GM03348 (cell line): ENCODE measurements at regions not wholly inside any gene's neighbourhood (a gene's known extent, or its start where the extent isn't known, plus 50 kb on each side); places are given as distances from the start of the nearest gene placed in this dataset.

Experiments used
- DNase-seq: peaks from one replicate; pipeline ENCODE4 v3.0.0; 2012; ENCODE audit warnings: low spot score

DNA sequence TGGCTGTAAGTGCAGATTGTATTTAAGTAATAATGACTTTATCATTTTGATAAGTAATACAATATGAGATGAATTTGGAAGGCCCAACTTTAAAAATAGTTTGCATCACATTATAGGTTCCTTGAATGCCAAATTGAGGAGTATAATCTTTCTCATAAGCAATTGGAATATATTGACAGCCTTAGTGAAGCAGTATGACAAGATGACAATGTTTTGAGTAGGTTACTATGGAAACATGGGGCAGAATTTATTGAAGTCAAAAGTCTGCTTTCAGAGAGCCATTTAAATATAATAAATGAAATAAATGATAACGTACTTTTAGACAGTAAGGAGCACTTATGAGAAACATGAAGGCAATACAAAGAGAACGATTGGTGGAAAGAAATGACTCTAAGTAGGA is 776.4 kb downstream of the TECRL start:
- DNase-seq: no peak

DNA sequence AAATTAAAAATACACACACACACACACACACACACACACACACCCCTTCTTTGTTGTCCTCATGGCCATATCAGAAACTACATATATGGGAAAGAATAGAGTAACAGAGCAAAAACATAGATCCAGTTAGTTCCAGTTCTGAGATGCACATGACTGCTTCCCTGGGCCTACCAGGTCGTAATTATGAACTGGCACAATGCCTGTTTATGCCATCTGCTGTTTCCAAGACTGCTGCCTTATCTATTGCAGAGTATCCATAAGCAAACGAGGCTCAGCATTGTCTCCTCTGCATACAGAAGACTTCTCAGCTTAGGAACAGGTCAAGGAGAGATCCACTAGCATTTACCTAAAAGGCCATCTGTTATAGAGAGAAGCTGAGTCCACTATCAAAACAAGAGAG is 789.0 kb downstream of the TECRL start:
- DNase-seq: no peak

DNA sequence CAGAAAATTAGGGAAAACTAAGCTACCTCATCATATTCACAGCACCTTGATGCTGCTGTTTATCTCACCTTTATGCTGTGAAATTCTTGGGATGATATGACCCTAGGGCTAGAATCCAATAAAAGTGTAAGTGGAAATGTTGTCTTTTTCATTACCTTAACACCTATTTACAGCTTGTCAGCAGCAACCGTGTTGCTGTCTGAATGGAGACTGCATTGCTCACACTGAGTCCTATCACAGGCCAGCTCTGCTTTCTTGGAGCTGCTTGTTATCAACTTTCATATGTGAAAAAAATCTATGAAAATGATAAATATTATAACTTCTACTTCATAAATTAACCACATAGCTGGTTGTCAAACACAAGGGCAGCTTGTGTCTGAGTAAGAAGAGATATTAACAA is 789.5 kb downstream of the TECRL start:
- no peak for DNase-seq

DNA sequence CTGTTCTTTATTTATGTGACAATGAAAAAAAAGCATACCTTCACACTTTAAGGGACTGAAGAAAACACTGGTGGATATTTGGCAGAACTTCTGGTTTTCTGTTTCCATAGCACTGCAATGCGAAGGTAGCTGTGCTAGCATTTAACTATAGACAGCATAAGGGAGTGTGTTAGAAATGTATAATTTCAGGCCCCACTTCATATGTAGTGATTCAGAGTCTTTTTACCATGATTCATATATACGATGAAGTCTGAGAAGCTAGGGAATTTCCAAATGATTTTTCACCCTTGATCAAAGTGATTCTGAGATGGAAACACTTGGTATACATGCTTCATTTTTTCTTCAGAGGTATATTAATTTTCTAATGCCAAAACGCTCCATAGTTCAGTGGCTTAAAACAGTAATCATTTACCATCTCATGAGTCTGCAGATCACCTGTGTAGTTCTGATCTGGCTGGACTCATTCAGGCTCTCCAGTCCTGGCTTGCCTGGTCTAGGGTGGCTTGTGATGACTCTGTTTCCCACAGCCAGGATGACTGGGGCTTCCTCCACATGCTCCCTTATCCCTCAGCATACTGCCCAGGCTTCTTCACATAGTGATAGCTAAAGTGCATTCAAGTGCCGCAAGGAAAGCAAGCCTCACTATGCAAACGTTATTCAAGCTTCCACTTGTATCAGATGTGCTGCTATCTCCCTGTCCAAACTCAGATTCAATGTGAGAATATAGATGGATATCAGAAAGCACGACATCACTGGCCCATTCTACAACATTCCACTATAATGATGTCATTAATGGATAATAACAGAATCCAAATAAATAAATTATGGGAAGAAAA is 790.1 kb downstream of the TECRL start:
- DNase-seq: no peak

DNA sequence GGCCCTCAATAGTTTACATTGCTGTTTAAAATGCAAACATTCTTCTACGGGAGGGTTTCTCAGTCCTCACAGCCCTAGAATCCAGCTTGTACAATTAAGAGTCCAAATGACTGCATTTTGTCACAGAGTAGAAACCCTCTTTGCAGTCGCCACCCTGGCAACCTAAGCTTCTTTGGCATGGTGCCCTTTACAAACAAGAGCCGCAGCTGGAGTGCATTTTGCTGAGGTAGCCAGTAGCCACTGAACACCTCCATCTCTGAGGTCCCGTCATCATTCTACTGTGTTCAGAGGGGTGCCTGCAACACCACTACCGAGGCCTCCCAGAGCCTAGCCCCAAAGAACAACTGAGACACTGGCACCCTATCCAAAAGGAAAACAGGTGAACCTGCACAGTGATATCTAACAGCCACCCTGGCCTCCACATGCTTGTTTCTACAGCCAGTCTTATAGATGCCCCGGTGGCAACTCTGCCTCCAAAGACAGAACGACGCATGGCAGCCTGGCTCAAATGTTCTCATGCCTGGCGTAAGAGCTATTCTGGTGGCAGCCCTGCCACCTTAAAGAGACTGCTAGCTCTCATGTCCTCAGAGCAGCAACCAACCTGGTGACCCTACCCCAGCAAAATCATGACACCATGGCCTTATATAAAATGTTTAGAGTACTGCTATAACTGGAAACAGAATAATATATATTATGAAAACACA is 801.9 kb downstream of the TECRL start:
- no peak for DNase-seq

DNA sequence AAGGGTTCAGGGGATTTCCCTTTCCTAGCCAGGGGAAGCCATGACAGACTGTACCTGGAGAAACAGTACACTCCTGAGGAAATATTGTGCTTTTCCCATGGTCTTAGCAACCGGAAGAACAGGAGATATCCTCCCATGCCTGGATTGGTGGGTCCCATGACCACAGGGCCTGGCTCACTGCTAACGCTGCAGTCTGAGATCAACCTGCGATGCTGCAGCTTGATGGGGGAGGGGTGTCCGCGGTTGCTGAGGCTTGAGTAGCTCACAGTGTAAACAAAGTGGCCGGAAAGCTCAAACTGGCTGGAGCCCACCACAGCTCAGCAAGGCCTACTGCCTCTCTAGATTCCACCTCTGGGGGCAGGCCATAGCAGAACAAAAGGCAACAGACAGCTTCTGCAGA is 819.5 kb downstream of the TECRL start:
- no peak for DNase-seq

DNA sequence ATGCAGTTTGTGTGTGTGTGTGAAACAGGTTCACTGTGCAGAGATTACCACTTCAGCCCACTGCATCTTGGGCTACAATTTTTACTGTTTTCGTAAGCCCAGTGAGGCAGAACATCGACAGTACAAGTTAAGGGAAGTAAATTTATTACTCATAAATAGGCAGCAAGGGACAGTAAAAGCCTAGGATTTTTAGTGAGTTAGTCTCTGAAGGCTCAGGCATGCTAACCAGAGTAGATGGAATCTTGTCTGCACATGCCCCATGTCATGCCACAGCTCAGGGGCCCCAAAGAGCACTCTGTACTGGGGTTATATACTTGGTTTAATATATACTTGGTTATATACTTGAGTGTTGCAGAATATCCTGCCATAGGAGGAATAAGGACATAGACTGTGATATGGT is 825.7 kb downstream of the TECRL start:
- DNase-seq: no peak

DNA sequence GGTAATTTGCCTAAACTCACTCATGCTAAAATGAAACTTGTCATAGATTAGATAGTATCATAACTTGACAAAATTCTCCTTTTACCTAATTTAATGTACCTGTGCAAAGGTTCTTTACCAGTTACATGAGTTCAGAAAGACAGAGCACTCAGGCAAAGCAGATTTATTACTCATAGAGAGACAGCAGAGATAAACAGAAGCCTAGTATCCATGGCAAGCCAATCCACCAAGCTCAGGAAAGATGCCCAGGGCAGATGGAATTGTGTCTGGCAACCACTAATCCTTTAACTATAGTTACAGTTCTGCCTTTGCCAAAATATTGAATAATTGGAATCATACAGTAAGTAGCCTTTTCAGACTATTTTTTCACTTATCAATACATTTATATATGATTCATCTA is 826.2 kb downstream of the TECRL start:
- no peak for DNase-seq

DNA sequence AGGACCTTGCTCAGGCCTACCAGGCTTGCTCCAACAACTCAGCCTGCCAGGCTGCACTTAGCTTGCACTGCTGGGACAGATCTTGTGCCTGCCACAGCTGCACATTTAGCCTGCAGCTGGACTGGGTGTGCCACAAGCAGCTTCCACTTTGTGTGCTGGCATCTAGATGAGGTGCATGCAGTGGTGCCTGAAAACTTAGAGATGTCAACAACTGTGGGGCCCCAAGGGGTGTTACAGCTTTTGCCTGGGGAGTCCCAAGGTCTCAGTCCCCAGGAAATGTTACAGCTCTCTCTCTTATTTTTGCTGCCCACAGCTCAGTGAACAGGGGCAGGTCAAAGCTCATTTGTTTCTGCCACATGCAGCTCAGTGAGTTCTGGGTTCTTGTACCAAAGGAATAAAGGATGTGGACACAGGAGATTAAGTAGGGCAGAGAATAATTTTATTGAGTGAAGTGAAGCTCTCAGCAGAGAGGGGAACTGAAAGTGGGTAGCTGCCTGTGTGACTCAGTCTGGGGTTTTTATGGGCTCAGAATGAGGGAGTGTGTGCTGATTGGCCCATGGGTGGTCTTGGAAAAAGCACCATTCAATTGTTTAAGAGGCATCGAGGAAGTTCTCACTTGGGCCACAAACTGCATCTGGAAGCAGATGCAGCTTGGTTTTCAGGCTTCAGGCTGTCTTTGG is 828.3 kb downstream of the TECRL start:
- no peak for DNase-seq

DNA sequence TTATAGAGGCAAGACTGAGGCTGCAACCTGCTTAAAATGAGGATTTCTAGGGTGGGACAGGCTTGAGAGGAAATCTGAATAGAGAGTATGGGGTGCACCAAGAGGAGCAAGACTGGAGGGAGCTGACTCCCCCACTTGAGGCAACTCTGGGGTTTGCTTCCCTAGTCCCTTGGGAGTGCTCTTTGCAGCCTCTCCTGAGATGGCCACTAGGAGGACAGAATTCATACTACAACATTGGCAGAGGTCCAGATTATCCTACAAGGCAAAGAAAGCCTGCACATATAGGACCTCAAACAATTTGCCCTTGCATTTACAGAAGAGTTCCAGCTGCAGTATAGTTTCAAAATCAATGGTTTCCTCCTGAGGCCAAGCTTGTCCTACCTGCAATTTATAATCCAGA is 830.9 kb downstream of the TECRL start:
- no peak for DNase-seq

DNA sequence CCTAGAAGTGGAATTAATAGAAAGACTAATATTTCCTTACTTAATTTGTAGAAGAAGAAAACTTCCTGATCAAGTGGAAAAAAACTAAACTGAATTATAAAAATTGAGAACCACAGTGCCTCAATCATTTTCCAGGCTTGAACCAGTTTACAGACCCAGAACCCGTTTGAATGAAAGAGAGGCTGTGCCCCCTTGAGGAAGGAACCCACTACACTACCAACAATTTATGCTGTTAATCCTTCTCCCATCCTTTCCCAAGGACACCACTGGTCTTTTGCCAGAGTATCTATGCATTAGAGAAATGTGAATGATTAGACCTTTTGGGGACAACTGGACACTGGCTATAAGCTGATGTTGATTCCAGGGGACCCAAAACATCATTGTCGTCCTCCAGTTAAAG is 842.6 kb downstream of the TECRL start:
- DNase-seq: no peak

DNA sequence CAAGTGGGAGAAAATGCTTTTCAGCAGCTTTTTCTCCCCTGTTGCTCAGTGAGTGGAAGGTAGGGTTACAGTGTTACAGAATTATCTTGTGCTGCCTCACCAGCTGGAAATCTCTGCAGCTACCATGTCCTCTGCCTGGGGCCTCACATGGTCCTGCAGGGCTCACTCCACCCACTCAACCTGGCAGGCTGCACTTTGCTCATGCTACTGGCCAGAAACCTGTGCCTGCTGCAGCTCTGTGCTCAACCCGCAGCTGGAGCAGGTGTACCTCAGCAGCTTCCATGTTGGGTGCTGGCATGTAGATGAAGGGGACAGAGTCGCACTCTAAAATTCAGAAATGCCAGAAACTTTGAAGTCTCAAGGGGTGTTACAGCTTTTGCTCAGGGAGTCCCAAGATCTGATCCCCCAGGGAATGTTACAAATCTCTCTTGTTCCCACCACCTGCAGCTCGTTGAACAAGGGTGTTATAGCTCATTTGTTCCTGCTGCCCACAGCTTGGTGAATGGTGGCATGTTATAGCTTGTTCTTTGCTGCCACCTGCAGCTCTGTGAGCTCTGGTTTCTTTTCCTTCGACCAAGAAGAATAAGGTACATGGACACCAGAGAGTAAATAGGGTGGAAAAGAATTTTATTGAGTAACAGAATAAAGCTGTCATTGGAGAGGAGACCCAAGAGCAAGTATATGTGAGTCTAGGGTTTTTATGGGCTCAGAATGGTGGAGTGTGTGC is 845.8 kb downstream of the TECRL start:
- DNase-seq: no peak

DNA sequence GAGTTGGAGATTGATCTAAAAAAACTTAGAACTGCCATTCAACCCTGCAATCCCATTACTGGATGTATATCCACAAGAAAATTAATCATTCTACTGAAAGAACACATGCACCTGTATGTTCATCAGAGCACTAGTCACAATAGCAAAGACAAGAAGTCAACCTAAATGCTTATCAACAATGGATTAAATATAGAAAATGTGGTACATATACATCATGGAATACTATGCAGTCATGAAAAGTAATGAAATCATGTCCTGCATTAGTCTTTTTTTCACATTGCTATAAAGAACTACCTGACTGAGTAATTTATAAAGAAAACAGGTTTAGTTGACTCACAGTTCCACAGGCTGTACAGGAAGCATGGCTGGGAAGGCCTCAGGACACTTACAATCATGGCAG is 850.5 kb downstream of the TECRL start:
- no peak for DNase-seq

DNA sequence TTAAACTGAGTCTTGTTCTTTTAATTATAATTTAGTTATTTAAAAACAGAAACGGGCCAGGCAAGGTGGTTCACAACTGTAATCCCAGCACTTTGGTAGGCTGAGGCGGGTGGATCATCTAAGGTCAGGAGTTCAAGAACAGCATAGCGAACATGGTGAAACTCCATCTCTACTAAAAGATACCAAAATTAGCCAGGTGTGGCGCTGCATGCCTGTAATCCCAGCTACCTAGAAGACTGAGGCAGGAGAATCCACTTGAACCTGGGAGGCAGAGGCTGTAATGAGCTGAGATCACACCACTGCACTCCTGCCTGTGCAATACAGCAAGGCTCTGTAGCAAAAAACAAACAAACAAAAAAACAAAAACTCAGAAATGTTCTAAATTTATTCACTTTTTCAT is 852.9 kb downstream of the TECRL start:
- no peak for DNase-seq

DNA sequence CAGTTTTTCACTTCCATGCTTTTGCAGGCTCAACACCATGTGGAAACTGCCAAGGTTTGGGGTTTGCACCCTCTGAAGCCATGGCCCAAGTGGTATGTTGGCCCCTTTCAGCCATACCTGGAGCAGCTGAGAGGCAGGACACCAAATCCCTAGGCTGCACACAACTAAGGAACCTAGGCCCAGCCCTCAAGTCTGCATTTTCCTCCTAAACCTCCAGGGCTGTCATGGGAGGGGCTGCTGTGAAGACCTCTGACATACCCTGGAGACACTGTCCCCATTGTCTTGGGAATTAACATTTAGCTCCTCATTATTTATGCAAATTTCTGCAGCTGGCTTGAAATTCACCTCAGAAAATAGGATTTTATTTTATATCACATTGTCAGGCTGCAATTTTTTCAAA is 856.1 kb downstream of the TECRL start:
- DNase-seq: no peak

DNA sequence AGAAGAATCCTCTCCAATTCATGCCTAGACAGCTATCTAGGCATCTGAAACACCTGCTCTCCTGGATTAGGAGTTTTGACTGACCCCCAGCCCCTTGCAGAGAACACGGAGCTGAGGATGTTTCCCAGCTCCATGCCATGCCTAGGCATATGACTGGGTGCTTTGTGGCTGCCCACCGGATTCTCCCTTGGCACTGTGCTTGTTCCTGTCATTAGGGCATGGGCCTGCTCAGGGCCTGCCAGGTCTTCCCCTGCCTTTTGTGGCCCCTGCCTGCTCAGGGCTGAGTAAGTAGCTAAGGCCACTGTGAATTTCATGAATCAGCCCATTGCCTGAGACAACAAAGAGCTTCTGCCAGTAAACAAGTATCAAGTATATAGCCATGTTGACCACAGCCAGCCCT is 867.4 kb downstream of the TECRL start:
- DNase-seq: no peak

DNA sequence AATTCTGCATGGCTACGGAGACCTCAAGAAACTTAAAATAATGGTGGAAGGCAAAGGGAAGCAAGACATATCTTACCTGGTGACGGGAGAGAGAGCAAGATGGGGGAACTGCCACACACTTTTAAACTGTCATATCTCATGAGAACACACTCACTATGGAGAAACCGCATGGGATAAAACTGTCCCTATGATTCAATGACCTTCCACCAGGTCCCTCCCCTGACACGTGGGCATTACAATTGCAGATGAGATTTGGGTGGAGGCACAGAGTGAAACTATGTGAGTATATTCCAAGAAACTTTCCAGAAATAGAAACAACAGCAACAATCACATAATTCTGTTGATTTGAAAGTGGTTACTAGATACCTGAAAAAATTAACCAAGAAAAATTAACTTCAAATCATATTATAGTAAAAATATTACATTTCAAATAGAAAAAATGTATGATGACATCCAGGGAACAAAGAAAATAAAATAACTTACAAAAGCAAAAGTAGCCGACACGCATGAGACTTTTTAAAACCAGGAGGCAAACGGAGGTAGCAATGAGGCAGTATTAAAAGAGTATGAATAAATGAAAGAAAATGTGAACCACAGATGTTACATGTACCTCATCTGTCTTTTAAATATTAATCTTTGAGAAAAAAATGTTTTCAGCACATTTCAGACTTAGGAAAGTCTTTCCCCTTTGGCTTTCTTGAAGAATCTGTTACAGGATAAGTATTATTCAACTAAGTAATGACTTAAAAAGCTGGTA is 879.5 kb downstream of the TECRL start:
- no peak for DNase-seq

DNA sequence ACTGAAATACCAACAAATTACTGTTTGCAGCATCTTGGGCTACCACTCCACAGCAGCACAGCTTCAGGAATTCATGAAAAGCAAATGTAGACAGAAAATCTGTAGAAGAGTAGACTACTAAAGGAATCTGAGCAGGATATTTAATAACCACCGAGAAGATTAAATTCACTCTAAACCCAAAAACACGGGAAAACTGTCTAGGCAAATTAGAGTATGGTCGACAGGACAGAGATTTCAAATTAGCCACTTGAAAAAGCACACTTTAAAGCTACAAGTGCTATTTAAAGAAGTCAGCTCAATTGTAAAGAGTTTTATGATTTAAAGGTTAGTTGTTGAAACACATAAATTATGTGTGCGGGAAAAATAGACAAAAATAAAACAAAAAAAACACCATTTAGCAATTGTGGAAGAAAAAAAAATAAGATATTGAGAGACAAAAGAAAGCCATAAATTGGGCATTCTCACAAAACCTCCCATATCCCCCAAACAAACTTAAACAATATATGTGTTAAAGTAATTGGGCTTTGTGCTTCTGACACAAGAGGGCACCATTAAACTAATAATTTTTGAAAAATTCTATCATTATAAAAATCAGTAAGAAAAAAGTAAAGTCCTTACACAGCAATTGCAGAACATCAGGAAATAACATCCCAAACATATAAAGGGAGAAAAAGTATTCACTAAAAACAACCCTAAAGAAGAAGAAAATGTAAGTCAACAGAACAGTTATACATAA is 880.8 kb downstream of the TECRL start:
- DNase-seq: no peak

DNA sequence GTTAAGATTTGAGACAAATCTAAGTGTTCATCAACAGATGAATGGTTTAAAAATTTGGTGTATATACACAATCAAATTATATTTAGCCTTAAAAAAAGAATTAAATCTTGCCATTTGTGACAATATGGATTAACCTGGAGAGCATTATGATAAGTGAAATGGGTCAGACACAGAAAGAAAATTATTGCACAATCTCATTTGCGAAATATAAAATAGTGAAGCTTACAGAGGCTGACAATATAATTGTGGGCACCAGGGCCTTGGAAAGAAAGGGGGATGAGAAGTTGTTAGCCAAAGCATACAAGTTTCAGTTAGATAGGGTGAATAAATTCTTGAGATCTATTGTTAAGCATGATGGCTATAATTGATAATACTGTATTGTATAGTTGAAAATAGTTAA is 883.0 kb downstream of the TECRL start:
- DNase-seq: no peak

DNA sequence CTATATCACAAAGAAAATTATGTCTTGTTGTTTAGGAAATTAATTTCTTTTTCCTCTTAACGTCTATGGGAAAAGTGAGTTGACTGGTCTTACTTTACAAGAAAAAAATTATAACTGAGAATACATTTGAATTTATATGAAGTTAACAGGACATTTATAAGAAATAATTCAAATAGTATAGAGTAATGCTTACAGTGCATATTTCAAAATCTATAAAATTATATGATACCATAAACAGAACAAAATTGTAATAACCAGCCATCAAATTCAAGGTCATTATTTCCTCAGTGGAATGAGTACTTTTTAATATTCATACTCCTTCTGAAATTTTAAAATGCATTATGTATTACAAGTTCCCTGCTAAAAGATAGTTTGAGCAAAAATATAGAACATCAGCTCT is 884.5 kb downstream of the TECRL start:
- no peak for DNase-seq
